Kidney (tissue), 13 donors: ENCODE measurements at regions not wholly inside any gene's neighbourhood (a gene's known extent, or its start where the extent isn't known, plus 50 kb on each side); places are given as distances from the start of the nearest gene placed in this dataset.

Source experiments
- DNase-seq, 5 donors: peaks; one replicate each; pipeline ENCODE4 v3.0.0-alpha.2; 2013 to 2020
- FAIRE-seq: peaks from 2 replicates; lab custom pipeline; 2012; peaks lifted over from hg19 to GRCh38; lab: Jason Lieb, UNC
- H3K27ac ChIP-seq, 2 donors: one replicate each; pipeline ENCODE4 v1.7.0; 2013; ENCODE audit warnings: low read depth in 2 of 2, low read length in 2 of 2, inconsistent platforms in 1 of 2
- H3K27me3 ChIP-seq: one replicate; pipeline ENCODE4 v1.7.1; 2013; ENCODE audit warnings: low read length, inconsistent platforms; ENCODE audit not compliant: control insufficient read depth, insufficient read depth
- H3K36me3 ChIP-seq, 3 donors: one replicate each; pipeline versions ENCODE4 v1.7.0 to v1.7.1; 2013; ENCODE audit warnings: low read length in 3 of 3, control low read depth in 1 of 3, inconsistent platforms in 1 of 3; ENCODE audit not compliant: insufficient read depth in 3 of 3, control insufficient read depth in 2 of 3
- H3K4me1 ChIP-seq, 3 donors: one replicate each; pipeline versions ENCODE4 v1.7.0 to v1.7.1; 2013; ENCODE audit warnings: low read length in 3 of 3, inconsistent platforms in 1 of 3, low read depth in 1 of 3; ENCODE audit not compliant: control insufficient read depth in 2 of 3, insufficient read depth in 2 of 3
- H3K4me3 ChIP-seq, 3 donors: one replicate each; pipeline versions ENCODE4 v1.7.0 to v1.8.1; 2013; ENCODE audit warnings: low read length in 3 of 3, control low read depth in 1 of 3, inconsistent platforms in 1 of 3
- H3K9ac ChIP-seq, 3 donors: one replicate each; pipeline versions ENCODE4 v1.7.0 to v1.7.1; 2013; ENCODE audit warnings: low read length in 3 of 3, control low read depth in 1 of 3, inconsistent platforms in 1 of 3
- H3K9me3 ChIP-seq, 3 donors: one replicate each; pipeline versions ENCODE4 v1.7.0 to v1.7.1; 2013; ENCODE audit warnings: low read length in 3 of 3, control low read depth in 1 of 3, inconsistent platforms in 1 of 3; ENCODE audit not compliant: control insufficient read depth in 2 of 3, insufficient read depth in 1 of 3
- CTCF ChIP-seq: IDR thresholded peaks from 3 replicates; pipeline ENCODE4 v1.5.1; 2012; ENCODE audit warnings: mild to moderate bottlenecking, moderate library complexity, borderline replicate concordance; ENCODE audit not compliant: insufficient read depth; ENCODE audit errors: extremely low read depth
- intact Hi-C: fragments of 100-400 bp; cut with DNase I; formaldehyde crosslinking; loops from one replicate; pipeline ENCODE4 v1.11.1; 2022
- donor health status: control.
- donor health status: control.
- donor health status: control.
- donor health status: control.
- donor health status: control.
- donor health status: DM: yes; HTN: yes; CAD: no.
- donor health status: Normal renal cell carcinoma (clear cell type).

GRCh38 chr13:99640260-99640659, 139.0 kb downstream of the TM9SF2 start:
- Histone ChIP-seq H3K36me3 (no peaks in the 10 kb centered on the region), H3K27me3 (no peaks in the 10 kb centered on the region), H3K27ac (no peak overlapping the region), H3K9me3 (no peaks in the 10 kb centered on the region), H3K9ac (no peak overlapping the region), H3K4me3 (no peak overlapping the region), H3K4me1 (peaks cover 0 to 13% (median 10%) of the 10 kb centered on the region in 3 donors)
- no peak for DNase-seq
- intact Hi-C loops, result no loop called here
- FAIRE-seq, result no peak
- no peak for TF ChIP-seq CTCF

GRCh38 chr13:99639126-99639525, 137.9 kb downstream of the TM9SF2 start:
- no peaks in the 10 kb centered on the region for H3K36me3 ChIP-seq
- H3K9ac ChIP-seq, result no peak overlapping the region
- TF ChIP-seq CTCF, result no peak
- FAIRE-seq (no peak), DNase-seq (no peak)
- no peak overlapping the region for H3K4me3 ChIP-seq
- H3K9me3 ChIP-seq, result no peaks in the 10 kb centered on the region
- H3K27ac ChIP-seq, result no peak overlapping the region
- H3K4me1 ChIP-seq, result peaks cover 0 to 17% (median 11%) of the 10 kb centered on the region in 3 donors
- intact Hi-C loops, result no loop called here
- no peaks in the 10 kb centered on the region for H3K27me3 ChIP-seq

- Histone ChIP-seq H3K4me3 (no peak overlapping the region), H3K27ac (no peak overlapping the region), H3K36me3 (no peaks in the 10 kb centered on the region), H3K4me1 (peaks cover 0 to 17% (median 9%) of the 10 kb centered on the region in 3 donors), H3K9me3 (no peaks in the 10 kb centered on the region), H3K27me3 (no peaks in the 10 kb centered on the region), H3K9ac (no peak overlapping the region)
- intact Hi-C loops, result no loop called here
- FAIRE-seq (no peak), DNase-seq (peak in 2 of 5 donors; percentile 37 to 46)
- TF ChIP-seq CTCF, result no peak
Measured at GRCh38 chr13:99636728-99637353, 135.6 kb downstream of the TM9SF2 start.

GRCh38 chr13:99636306-99636705, 135.0 kb downstream of the TM9SF2 start:
- no peak overlapping the region for H3K4me3 ChIP-seq
- peaks cover 0 to 17% (median 9%) of the 10 kb centered on the region in 3 donors for H3K4me1 ChIP-seq
- H3K36me3 ChIP-seq, result no peaks in the 10 kb centered on the region
- no peak for TF ChIP-seq CTCF
- no peak for DNase-seq
- H3K9me3 ChIP-seq, result no peaks in the 10 kb centered on the region
- H3K27me3 ChIP-seq, result no peaks in the 10 kb centered on the region
- no peak overlapping the region for H3K27ac ChIP-seq
- no peak overlapping the region for H3K9ac ChIP-seq
- intact Hi-C loops, result no loop called here
- FAIRE-seq, result no peak
